Astrocyte of the spinal cord (primary cell): ENCODE measurements at regions not wholly inside any gene's neighbourhood (a gene's known extent, or its start where the extent isn't known, plus 50 kb on each side); places are given as distances from the start of the nearest gene placed in this dataset.
A peak's percentile ranks its signal among the peaks of the same experiment; 100 is the strongest.

Experiments
- DNase-seq: peaks from one replicate; pipeline ENCODE4 v3.0.0; 2011; ENCODE audit warnings: low read depth, low spot score
- H3K4me3 ChIP-seq: 2 replicates; pipeline ENCODE4 v1.5.1; 2011; ENCODE audit warnings: low read depth, mild to moderate bottlenecking, low read length, moderate library complexity
- CTCF ChIP-seq: IDR thresholded peaks from 2 replicates; pipeline ENCODE4 v1.5.1; 2012; ENCODE audit warnings: low read depth, mild to moderate bottlenecking, low read length, inconsistent platforms
- in situ Hi-C: cut with HindIII; loops from 2 replicates; pipeline ENCODE4 v1.10.0; 2017; ENCODE audit warnings: low sequenced_read_pairs

DNA sequence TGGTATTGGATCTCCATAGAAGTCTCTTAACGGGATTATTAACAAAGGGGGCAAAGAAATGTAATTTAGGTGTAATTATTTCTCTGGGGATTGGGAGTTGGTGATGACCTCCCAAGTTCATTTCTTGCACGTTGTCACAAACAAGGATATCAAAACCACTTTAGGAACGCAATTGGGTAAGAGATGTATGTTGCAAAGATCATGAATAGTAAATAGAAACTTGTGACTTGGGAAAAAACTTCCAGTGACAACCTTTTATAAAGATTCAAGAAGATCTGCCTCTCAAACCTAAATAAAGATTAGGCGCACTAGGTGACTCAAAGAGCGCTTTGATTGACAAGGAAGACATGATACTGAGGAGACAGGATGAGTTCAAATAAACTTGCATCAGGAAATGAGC is 127.8 kb upstream of the TRIB2 start:
- no peak for TF ChIP-seq CTCF
- H3K4me3 ChIP-seq: no peak overlapping the region
- no peak for DNase-seq
- in situ Hi-C loops: no loop called here

GRCh38 chr2:12589802-12590320 is 126.9 kb upstream of the TRIB2 start:
- H3K4me3 ChIP-seq: no peak overlapping the region
- TF ChIP-seq CTCF: no peak
- in situ Hi-C loops: no loop called here
- DNase-seq: no peak

DNA sequence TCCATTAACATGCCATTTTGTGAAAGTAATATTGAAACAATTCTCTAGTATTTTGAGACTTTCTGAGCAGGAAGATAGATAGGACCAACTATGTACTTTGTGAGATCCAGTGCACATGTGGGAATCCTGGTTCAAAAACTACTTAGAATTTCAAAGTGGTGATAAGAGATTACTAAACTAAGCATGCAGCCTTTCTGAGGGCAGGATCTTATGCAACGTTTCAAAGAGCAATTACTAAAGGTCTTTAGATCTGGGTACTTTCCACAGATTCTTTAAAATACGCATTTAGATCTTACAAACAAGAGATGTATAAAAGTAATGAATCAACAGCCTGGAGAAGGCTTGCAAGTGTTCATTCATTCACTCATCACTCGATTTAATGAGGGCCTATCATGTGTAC is 124.4 kb upstream of the TRIB2 start:
- no peak overlapping the region for H3K4me3 ChIP-seq
- in situ Hi-C loops: no loop called here
- DNase-seq: no peak
- TF ChIP-seq CTCF: no peak

DNA sequence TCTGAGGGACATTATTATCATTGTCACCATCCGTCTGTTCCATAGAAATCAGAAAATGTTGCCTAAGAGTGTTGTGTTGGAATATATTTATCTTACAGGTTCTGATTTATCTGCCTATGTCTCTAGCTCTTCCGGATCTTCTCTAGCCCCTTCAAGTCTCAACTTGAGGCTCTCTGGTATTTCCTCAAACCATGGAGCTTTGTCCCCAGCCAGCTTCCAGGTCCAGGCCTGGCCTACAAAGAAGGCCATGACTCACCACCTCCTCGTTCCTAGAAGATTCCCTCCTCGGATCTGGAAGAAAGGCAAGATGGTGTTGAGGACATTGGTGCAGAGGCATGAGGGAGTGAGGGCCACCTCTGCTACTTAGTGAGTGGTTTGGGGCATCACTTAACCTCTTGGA is 122.1 kb upstream of the TRIB2 start:
- no peak for DNase-seq
- in situ Hi-C loops: no loop called here
- H3K4me3 ChIP-seq: no peak overlapping the region
- TF ChIP-seq CTCF: no peak

DNA sequence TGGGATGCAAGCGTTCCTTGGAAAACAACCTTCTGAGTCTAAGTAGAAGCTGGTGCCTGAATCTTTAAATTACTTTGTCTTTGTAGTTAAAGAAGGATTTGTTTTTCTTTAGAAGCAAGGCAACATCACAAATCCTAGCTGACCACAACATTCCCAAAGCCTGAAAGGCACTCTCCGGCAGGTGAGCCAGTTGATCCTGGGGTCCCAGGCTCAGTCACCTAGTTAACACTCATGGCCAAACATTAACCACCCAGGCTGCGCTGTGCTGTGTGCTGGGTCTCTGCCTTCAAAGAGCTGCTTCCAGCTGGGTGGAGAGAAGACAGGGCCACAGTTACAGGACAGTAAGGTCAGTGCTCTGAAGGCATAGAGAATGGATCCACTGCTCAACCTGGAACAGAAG is 120.0 kb upstream of the TRIB2 start:
- TF ChIP-seq CTCF: no peak
- DNase-seq: no peak
- in situ Hi-C loops: no loop called here

GRCh38 chr2:12597610-12598009 is 119.1 kb upstream of the TRIB2 start:
- TF ChIP-seq CTCF: no peak
- DNase-seq: no peak
- in situ Hi-C loops: no loop called here
- no peak overlapping the region for H3K4me3 ChIP-seq

More for the DNA sequence above, 120.0 kb upstream of the TRIB2 start:
- no peak overlapping the region for H3K4me3 ChIP-seq

- DNase-seq: peak; percentile 18
- H3K4me3 ChIP-seq: no peak overlapping the region
- no peak for TF ChIP-seq CTCF
- in situ Hi-C loops: no loop called here
Observed at GRCh38 chr2:12602661-12603060, 114.1 kb upstream of the TRIB2 start.
